Endothelial cell of umbilical vein (primary cell): ENCODE measurements at regions not wholly inside any gene's neighbourhood (a gene's known extent, or its start where the extent isn't known, plus 50 kb on each side); places are given as distances from the start of the nearest gene placed in this dataset.

Source experiments
- CTCF ChIP-seq, 2 donors: IDR thresholded peaks; 1 replicate in 1 of 2; 2 replicates in 1 of 2; pipeline ENCODE4 v1.5.1; 2011; ENCODE audit warnings: low read length in 2 of 2, mild to moderate bottlenecking in 2 of 2, moderate library complexity in 2 of 2, control low read depth in 1 of 2, inconsistent platforms in 1 of 2, low read depth in 1 of 2; ENCODE audit not compliant: insufficient read depth in 1 of 2; ENCODE audit errors: extremely low read depth in 1 of 2
- EZH2 ChIP-seq: IDR thresholded peaks from 2 replicates; pipeline ENCODE4 v1.6.1; 2012; ENCODE audit warnings: borderline replicate concordance, low read depth, mild to moderate bottlenecking, moderate library complexity, low read length, inconsistent platforms; ENCODE audit not compliant: severe bottlenecking
- MYC ChIP-seq: IDR thresholded peaks from one replicate; pipeline ENCODE4 v1.6.1; 2011; ENCODE audit warnings: mild to moderate bottlenecking, low read depth, low read length
- POLR2A ChIP-seq: IDR thresholded peaks from 2 replicates; pipeline ENCODE4 v1.6.1; 2012; ENCODE audit warnings: low read depth, mild to moderate bottlenecking, control low read depth, low read length
- POLR2AphosphoS5 ChIP-seq: IDR thresholded peaks from 2 replicates; pipeline ENCODE4 v1.6.1; 2012; ENCODE audit warnings: low read depth, mild to moderate bottlenecking, control low read depth, low read length, moderate library complexity; ENCODE audit not compliant: insufficient read depth
- TF ChIP-seq, protein P1 (sequence below): IDR thresholded peaks from 2 replicates; pipeline ENCODE4 v1.6.1; 2011; ENCODE audit not compliant: insufficient read depth, insufficient read length

DNA sequence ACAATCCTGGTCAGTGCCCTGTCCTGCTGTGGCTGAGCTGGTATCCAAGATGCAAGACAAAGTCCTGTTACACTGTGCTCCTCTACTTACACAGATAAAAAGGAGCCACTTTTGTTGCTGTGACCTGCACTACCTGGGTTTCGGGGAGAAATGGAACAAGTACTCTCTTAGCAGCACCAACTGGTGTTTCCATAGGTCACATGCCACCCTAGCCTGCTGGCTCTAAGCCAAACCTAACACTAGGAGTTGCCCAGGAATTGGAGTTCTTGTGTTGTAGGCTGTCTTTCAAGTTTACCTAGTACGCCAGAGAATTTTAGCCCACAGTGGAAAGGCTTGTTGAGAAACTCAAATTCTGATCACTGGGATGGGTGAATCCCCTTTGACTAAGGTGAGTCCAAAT lies 727.4 kb downstream of the FAM133A start:
- TF ChIP-seq CTCF (IDR thresholded peaks at IDR 0.05; ENCODE audit: extremely low read depth in 1 of 2, insufficient read depth in 1 of 2, low read depth in 1 of 2, low read length in 2 of 2): no peak
- no peak for TF ChIP-seq MYC
- TF ChIP-seq, protein P1, sequence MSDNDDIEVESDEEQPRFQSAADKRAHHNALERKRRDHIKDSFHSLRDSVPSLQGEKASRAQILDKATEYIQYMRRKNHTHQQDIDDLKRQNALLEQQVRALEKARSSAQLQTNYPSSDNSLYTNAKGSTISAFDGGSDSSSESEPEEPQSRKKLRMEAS: no peak
- no peak for TF ChIP-seq EZH2
- no peak for TF ChIP-seq POLR2AphosphoS5
- no peak for TF ChIP-seq POLR2A
